Psoas muscle (tissue), 7 donors: ENCODE measurements at regions not wholly inside any gene's neighbourhood (a gene's known extent, or its start where the extent isn't known, plus 50 kb on each side); places are given as distances from the start of the nearest gene placed in this dataset.

Experiments used
- ATAC-seq, 4 donors: fragments of 200-7000 bp; cut with Tn5 transposase; one replicate each; pipeline ENCODE4 v1.9.1; 2020; ENCODE audit warnings: moderate library complexity in 3 of 4, mild to moderate bottlenecking in 2 of 4
- DNase-seq, 2 donors: peaks; one replicate each; pipeline ENCODE4 v3.0.0-alpha.2; 2020
- H3K27ac ChIP-seq: fragments of 200-600 bp; one replicate; pipeline ENCODE4 v1.8.0; 2022
- H3K27me3 ChIP-seq, 3 donors: fragments of 200-600 bp in 1 of 3; one replicate each; pipeline versions ENCODE4 v1.6.1 to v1.8.0; 2013 to 2022; ENCODE audit warnings: low read length in 2 of 3, mild to moderate bottlenecking in 2 of 3, moderate library complexity in 1 of 3; ENCODE audit not compliant: insufficient read depth in 3 of 3
- H3K36me3 ChIP-seq, 2 donors: fragments of 200-600 bp in 1 of 2; one replicate each; pipeline versions ENCODE4 v1.6.1 to v1.8.0; 2013 to 2022; ENCODE audit warnings: low read depth in 1 of 2, mild to moderate bottlenecking in 1 of 2, moderate library complexity in 1 of 2; ENCODE audit not compliant: insufficient read depth in 1 of 2
- H3K4me1 ChIP-seq: fragments of 200-600 bp; one replicate; pipeline ENCODE4 v1.8.0; 2022
- H3K4me3 ChIP-seq: fragments of 200-600 bp; one replicate; pipeline ENCODE4 v1.8.0; 2022; ENCODE audit warnings: mild to moderate bottlenecking
- H3K9me3 ChIP-seq: fragments of 200-600 bp; one replicate; pipeline ENCODE4 v1.8.0; 2022
- CTCF ChIP-seq: fragments of 200-600 bp; IDR thresholded peaks from one replicate; pipeline ENCODE4 v1.8.0; 2022; ENCODE audit warnings: antibody characterized with exemption
- WGBS, 3 donors: extraction: QIAGEN DNeasy Blood & Tissue Kit; methylation state at CpG; one replicate each; pipeline versions ENCODE4 v1.1.6 to v1.1.7; 2013; 5-methylcytosine and 5-hydroxymethylcytosine counted together
- intact Hi-C, 2 donors: fragments of 100-400 bp; cut with DNase I; formaldehyde crosslinking; loops; one replicate each; pipeline versions ENCODE4 v1.11.0 to v1.14.2; 2022
- donor health status: healthy with polysubstance abuse.
- donor health status: DM: no; HTN: no; CAD: no; lungs with moderate emphysema.
- donor health status: Bipolar disorder and iron deficiency.
- donor health status: healthy.
- donor health status: DM: yes; HTN: yes; CAD: no.
- donor health status: DM: no; HTN: no; CAD: no.
- donor health status: DM: yes; HTN: yes; CAD: no.

GRCh38 chr1:219031809-219032208 is 141.9 kb upstream of the LYPLAL1 start:
- no peak overlapping the region for H3K27ac ChIP-seq
- no peak for TF ChIP-seq CTCF
- H3K27me3 ChIP-seq: no peaks in the 10 kb centered on the region
- intact Hi-C loops: no loop called here
- H3K4me3 ChIP-seq: no peak overlapping the region
- no peaks in the 10 kb centered on the region for H3K4me1 ChIP-seq
- DNase-seq (no peak), ATAC-seq (no peak)
- H3K36me3 ChIP-seq: no peaks in the 10 kb centered on the region
- no peaks in the 10 kb centered on the region for H3K9me3 ChIP-seq

GRCh38 chr1:219038398-219038797 is 135.3 kb upstream of the LYPLAL1 start:
- 90 to 95% (median 91%) methylated on average over 2 of the region's 2 CpGs for WGBS, 3 donors
- Histone ChIP-seq H3K9me3 (no peaks in the 10 kb centered on the region), H3K27ac (no peak overlapping the region), H3K27me3 (no peaks in the 10 kb centered on the region), H3K4me1 (no peaks in the 10 kb centered on the region), H3K4me3 (no peak overlapping the region), H3K36me3 (no peaks in the 10 kb centered on the region)
- intact Hi-C loops: no loop called here
- no peak for TF ChIP-seq CTCF
- ATAC-seq (no peak), DNase-seq (no peak)

- no peak for TF ChIP-seq CTCF
- Histone ChIP-seq H3K4me1 (no peaks in the 10 kb centered on the region), H3K27ac (no peak overlapping the region), H3K9me3 (no peaks in the 10 kb centered on the region), H3K4me3 (no peak overlapping the region), H3K36me3 (no peaks in the 10 kb centered on the region), H3K27me3 (no peaks in the 10 kb centered on the region)
- intact Hi-C loops: no loop called here
- ATAC-seq: no peak
- DNase-seq: no peak
- 78 to 89% (median 85%) methylated on average over 8 of the region's 8 CpGs for whole genome bisulfite sequencing, 3 donors
Measured at GRCh38 chr1:219039017-219039681, 134.5 kb upstream of the LYPLAL1 start.

- Histone ChIP-seq H3K27me3 (no peaks in the 10 kb centered on the region), H3K4me3 (no peak overlapping the region), H3K36me3 (no peaks in the 10 kb centered on the region), H3K9me3 (no peaks in the 10 kb centered on the region), H3K4me1 (no peaks in the 10 kb centered on the region), H3K27ac (no peak overlapping the region)
- no peak for ATAC-seq
- TF ChIP-seq CTCF: no peak
- no peak for DNase-seq
- WGBS, 3 donors: 92 to 96% (median 95%) methylated on average over 2 of the region's 2 CpGs
- intact Hi-C loops: no loop called here
Measured at GRCh38 chr1:219039682-219040154, 134.0 kb upstream of the LYPLAL1 start.

- Histone ChIP-seq H3K4me3 (no peak overlapping the region), H3K4me1 (no peaks in the 10 kb centered on the region), H3K27me3 (no peaks in the 10 kb centered on the region), H3K9me3 (no peaks in the 10 kb centered on the region), H3K27ac (no peak overlapping the region), H3K36me3 (no peaks in the 10 kb centered on the region)
- no peak for TF ChIP-seq CTCF
- DNase-seq (no peak), ATAC-seq (no peak)
- 86 to 91% (median 87%) methylated on average over 5 of the region's 5 CpGs for WGBS, 3 donors
- intact Hi-C loops: no loop called here
Measured at GRCh38 chr1:219040291-219040690, 133.4 kb upstream of the LYPLAL1 start.
